GM12865 (cell line): ENCODE measurements at regions not wholly inside any gene's neighbourhood (a gene's known extent, or its start where the extent isn't known, plus 50 kb on each side); places are given as distances from the start of the nearest gene placed in this dataset.

Experiments
- DNase-seq: peaks from one replicate; pipeline ENCODE4 v3.0.0; 2010; ENCODE audit warnings: low read depth
- H3K4me3 ChIP-seq: 2 replicates; pipeline ENCODE4 v1.5.1; 2011; ENCODE audit warnings: mild to moderate bottlenecking, low read depth, low read length, control low read depth
- CTCF ChIP-seq: IDR thresholded peaks from 2 replicates; pipeline ENCODE4 v1.5.1; 2011; ENCODE audit warnings: low read length, control low read depth, low read depth, inconsistent platforms; ENCODE audit not compliant: insufficient read depth; ENCODE audit errors: missing control alignments

- peak; percentile 1 for TF ChIP-seq CTCF
- H3K4me3 ChIP-seq: no peak overlapping the region
- no peak for DNase-seq
These were observed 327.2 kb upstream of the TSHZ3 start for GRCh38 chr19:31676271-31677004.

GRCh38 chr19:31678421-31678820 lies 329.2 kb upstream of the TSHZ3 start:
- H3K4me3 ChIP-seq: no peak overlapping the region
- TF ChIP-seq CTCF: no peak
- DNase-seq: no peak

GRCh38 chr19:31681121-31681520 lies 331.9 kb upstream of the TSHZ3 start:
- TF ChIP-seq CTCF: no peak
- no peak overlapping the region for H3K4me3 ChIP-seq
- no peak for DNase-seq

- no peak for TF ChIP-seq CTCF
- no peak for DNase-seq
- H3K4me3 ChIP-seq: no peak overlapping the region
These were observed 344.1 kb upstream of the TSHZ3 start for GRCh38 chr19:31693131-31693932.

- no peak overlapping the region for H3K4me3 ChIP-seq
- DNase-seq: no peak
- no peak for TF ChIP-seq CTCF
These were observed 344.7 kb upstream of the TSHZ3 start for GRCh38 chr19:31693933-31694269.

- no peak for DNase-seq
- TF ChIP-seq CTCF: no peak
- H3K4me3 ChIP-seq: no peak overlapping the region
These were observed 345.5 kb upstream of the TSHZ3 start for GRCh38 chr19:31694761-31695160.

- no peak for TF ChIP-seq CTCF
- no peak overlapping the region for H3K4me3 ChIP-seq
- no peak for DNase-seq
These were observed 350.2 kb upstream of the TSHZ3 start for GRCh38 chr19:31699421-31699820.
